GM06990 (cell line): ENCODE measurements at regions not wholly inside any gene's neighbourhood (a gene's known extent, or its start where the extent isn't known, plus 50 kb on each side); places are given as distances from the start of the nearest gene placed in this dataset.
"Not testable (repeated sequence)": the region's sequence is repeated elsewhere in the genome, so short reads cannot be mapped to it uniquely, and the experiment has no call there.

Experiments used
- DNase-seq: peaks from one replicate; pipeline ENCODE4 v3.0.0-alpha.2; 2011; ENCODE audit not compliant: insufficient read length; ENCODE audit errors: extremely low read depth
- H3K27me3 ChIP-seq: replicated peaks from 2 replicates; pipeline ENCODE4 v1.6.0; 2011; ENCODE audit warnings: low read length; ENCODE audit not compliant: control insufficient read depth, insufficient read depth
- H3K36me3 ChIP-seq: 2 replicates; pipeline ENCODE4 v1.5.1; 2011; ENCODE audit warnings: low read length; ENCODE audit not compliant: control insufficient read depth, insufficient read depth
- H3K4me3 ChIP-seq: replicated peaks from 2 replicates; pipeline ENCODE4 v1.5.1; 2011; ENCODE audit warnings: low read depth, mild to moderate bottlenecking, control low read depth, low read length
- TF ChIP-seq, protein P1 (sequence below): IDR thresholded peaks from 2 replicates; pipeline ENCODE4 v1.5.1; 2011; ENCODE audit warnings: low read length, control low read depth, mild to moderate bottlenecking, inconsistent platforms; ENCODE audit not compliant: insufficient read depth, poor library complexity, severe bottlenecking

DNA sequence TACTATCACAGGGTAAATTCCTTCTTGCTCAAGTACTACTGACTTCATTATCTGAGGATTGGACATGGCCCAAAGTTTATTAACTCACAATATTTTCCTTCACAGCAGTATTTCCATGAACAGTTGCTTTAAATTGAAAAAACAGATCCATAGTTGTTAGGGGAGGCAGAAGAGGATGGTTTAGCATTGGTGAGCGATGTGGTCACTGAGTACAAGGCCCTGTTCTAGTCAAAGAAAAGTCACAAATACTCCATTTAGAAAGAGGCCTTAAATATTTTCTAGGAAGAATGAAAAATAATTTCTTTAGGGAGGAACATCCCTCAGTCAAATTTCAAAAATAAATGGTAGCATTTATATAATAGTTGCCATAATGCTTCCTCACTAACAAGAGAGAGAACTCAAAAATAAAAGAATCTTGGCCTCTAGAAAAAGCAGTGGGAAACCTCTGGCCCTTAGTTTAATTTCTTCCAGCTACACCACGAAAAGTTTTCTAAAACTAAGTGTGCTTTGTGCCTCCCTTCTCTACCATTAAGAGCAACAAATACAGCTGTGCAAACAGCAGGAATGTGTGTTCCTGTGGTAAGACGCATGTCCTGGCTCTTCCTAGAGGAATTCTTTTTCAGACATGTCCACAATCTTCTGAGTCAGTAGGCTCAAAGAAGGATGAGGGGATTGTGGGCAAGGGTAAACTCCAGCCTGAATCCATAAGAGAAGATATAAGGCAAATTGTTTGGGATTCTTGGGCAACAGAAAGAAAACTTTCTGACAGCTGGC is 105.7 kb downstream of the HOXA1 start:
- Histone ChIP-seq H3K36me3 (no peaks in the 10 kb centered on the region), H3K27me3 (no peaks in the 10 kb centered on the region), H3K4me3 (no peak overlapping the region)
- DNase-seq: no peak
- TF ChIP-seq, protein P1, sequence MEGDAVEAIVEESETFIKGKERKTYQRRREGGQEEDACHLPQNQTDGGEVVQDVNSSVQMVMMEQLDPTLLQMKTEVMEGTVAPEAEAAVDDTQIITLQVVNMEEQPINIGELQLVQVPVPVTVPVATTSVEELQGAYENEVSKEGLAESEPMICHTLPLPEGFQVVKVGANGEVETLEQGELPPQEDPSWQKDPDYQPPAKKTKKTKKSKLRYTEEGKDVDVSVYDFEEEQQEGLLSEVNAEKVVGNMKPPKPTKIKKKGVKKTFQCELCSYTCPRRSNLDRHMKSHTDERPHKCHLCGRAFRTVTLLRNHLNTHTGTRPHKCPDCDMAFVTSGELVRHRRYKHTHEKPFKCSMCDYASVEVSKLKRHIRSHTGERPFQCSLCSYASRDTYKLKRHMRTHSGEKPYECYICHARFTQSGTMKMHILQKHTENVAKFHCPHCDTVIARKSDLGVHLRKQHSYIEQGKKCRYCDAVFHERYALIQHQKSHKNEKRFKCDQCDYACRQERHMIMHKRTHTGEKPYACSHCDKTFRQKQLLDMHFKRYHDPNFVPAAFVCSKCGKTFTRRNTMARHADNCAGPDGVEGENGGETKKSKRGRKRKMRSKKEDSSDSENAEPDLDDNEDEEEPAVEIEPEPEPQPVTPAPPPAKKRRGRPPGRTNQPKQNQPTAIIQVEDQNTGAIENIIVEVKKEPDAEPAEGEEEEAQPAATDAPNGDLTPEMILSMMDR: no peak

DNA sequence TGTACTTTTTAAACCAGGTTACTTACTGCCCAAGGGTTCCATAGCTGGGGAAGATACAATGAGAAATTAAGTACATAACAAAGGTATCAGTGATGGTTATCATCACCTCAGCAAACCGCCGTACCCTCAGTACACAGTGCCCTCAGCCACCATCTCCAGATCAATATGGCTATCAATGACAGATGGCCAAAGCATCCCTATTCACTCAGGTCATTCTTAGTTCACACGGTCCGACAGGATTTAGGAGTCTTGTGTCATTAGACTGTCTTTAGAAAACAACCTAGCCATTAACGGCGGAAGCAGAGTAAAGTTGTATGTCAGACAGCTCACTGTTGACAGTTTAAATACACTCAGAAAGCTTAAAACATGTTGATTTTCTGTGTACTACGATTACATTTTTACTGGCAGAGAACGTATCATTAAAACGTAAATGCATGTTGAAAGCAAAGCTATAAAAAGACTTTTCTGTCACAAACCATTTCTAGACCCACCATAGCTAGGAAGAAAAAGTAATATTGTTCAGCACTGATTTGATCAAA is 106.9 kb downstream of the HOXA1 start:
- no peak overlapping the region for H3K4me3 ChIP-seq
- H3K36me3 ChIP-seq: no peaks in the 10 kb centered on the region
- H3K27me3 ChIP-seq: no peaks in the 10 kb centered on the region
- no peak for DNase-seq
- TF ChIP-seq, protein P1: no peak

DNA sequence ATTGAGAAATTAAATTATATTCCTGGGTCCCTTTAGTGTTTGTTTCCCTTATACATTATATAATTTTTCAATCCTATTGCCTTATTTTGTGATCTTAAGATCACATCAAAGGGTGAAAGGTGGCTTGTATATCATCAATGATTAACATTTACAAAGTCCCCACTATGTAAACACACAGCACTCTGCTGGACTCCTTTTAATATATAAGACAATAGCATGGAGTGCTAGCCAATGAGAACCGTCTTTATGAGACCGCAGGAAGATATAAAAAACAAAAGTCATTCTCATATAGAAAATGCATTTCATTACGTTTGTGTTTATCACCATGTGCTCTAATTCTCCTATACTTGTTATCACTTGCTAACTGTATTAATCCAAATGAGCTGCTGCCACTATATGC is 108.5 kb downstream of the HOXA1 start:
- TF ChIP-seq, protein P1: no peak
- no peak overlapping the region for H3K4me3 ChIP-seq
- no peaks in the 10 kb centered on the region for H3K36me3 ChIP-seq
- no peaks in the 10 kb centered on the region for H3K27me3 ChIP-seq
- no peak for DNase-seq

DNA sequence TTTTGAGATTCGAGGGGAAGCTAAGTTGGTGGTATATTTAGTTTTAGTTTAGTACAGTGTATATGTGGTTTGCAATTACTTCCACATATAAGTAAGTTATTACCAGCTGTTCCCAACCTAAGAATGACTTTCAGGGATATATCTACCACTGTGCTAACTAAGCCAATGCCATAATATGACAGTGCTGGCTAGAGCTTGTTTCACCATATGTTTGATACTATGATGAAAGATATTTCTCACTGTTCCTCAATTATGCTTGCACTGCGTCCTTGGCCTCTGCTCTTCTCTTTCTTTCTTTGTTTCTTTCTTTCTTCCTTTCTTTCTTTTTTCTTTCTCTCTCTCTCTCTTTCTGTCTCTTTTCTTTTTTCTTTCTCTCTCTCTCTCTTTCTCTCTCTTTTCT is 113.8 kb upstream of the SKAP2 start:
- TF ChIP-seq, protein P1: no peak
- H3K27me3 ChIP-seq: no peaks in the 10 kb centered on the region
- H3K4me3 ChIP-seq: no peak overlapping the region
- DNase-seq: no peak
- no peaks in the 10 kb centered on the region for H3K36me3 ChIP-seq

DNA sequence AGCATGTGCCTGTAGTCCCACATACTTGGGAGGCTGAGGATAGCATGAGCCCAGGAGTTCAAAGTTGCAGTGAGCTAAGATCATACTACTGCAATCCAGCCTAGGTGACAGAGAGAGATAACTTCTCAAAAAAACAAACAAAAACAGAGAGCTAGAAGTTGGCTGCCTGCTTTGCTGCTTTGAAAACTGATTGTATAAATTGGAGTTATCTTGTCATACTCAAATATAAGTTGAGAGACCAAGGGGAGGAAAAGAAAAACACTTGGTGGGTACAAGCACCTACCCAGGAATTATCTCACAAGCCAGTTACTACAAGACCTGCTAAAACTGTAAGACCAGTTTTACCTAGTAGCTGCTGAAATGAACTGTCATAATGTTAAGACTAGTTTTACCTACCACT is 112.5 kb upstream of the SKAP2 start:
- TF ChIP-seq, protein P1: no peak
- Histone ChIP-seq H3K4me3 (no peak overlapping the region), H3K27me3 (no peaks in the 10 kb centered on the region), H3K36me3 (no peaks in the 10 kb centered on the region)
- no peak for DNase-seq

DNA sequence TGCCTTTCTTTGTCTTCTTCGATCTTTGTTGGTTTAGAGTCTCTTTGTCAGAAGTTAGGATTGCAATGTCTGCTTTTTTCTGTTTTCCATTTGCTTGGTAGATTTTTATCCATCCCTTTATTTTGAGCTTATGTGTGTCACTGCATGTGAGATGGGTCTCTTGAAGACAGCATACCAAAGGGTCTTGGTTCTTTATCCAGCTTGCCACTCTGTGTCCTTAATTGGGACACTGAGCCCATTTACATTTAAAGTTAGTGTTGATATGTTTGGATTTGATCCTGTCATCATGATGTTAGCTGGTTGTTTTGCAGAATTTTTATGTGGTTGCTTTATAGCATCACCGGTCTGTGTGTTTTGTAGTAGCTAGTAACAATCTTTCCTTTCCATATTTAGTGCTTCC is 107.5 kb upstream of the SKAP2 start:
- H3K4me3 ChIP-seq, H3K27me3 ChIP-seq, H3K36me3 ChIP-seq, DNase-seq: not testable (repeated sequence)
